NT2/D1 (cell line): ENCODE measurements at regions not wholly inside any gene's neighbourhood (a gene's known extent, or its start where the extent isn't known, plus 50 kb on each side); places are given as distances from the start of the nearest gene placed in this dataset.

Experiments used
- SUZ12 ChIP-seq: IDR thresholded peaks from 2 replicates; pipeline ENCODE4 v1.6.1; 2011; ENCODE audit not compliant: insufficient read length, insufficient read depth; ENCODE audit errors: extremely low read depth
- YY1 ChIP-seq: IDR thresholded peaks from 2 replicates; pipeline ENCODE4 v1.6.1; 2011; ENCODE audit not compliant: insufficient read length, insufficient read depth
- ZNF274 ChIP-seq: IDR thresholded peaks from 2 replicates; pipeline ENCODE4 v1.6.1; 2011; ENCODE audit warnings: mild to moderate bottlenecking, low read depth, low read length

- TF ChIP-seq SUZ12 = no peak
- TF ChIP-seq ZNF274 = no peak
- TF ChIP-seq YY1 = no peak
These were observed 254.2 kb upstream of the HSF2 start for GRCh38 chr6:122145246-122145645.
